ENCODE measurements at regions not wholly inside any gene's neighbourhood (a gene's known extent, or its start where the extent isn't known, plus 50 kb on each side); places are given as distances from the start of the nearest gene placed in this dataset.

- DNase-seq: no peak
- 93 to 95% (median 94%) methylated on average over 1 of the region's 1 CpG for WGBS, 3 donors
- intact Hi-C loops (cut with DNase I): loop anchor here in 1 of 4 donors (10.0 kb wide), 1 partner anchor 152 kb away; the partner anchor contains the start of gene C1orf52
- TF ChIP-seq EP300 (IDR thresholded peaks at IDR 0.05) (no peak), POLR2A (IDR thresholded peaks at IDR 0.05) (no peak)
- TF ChIP-seq, protein P1, sequence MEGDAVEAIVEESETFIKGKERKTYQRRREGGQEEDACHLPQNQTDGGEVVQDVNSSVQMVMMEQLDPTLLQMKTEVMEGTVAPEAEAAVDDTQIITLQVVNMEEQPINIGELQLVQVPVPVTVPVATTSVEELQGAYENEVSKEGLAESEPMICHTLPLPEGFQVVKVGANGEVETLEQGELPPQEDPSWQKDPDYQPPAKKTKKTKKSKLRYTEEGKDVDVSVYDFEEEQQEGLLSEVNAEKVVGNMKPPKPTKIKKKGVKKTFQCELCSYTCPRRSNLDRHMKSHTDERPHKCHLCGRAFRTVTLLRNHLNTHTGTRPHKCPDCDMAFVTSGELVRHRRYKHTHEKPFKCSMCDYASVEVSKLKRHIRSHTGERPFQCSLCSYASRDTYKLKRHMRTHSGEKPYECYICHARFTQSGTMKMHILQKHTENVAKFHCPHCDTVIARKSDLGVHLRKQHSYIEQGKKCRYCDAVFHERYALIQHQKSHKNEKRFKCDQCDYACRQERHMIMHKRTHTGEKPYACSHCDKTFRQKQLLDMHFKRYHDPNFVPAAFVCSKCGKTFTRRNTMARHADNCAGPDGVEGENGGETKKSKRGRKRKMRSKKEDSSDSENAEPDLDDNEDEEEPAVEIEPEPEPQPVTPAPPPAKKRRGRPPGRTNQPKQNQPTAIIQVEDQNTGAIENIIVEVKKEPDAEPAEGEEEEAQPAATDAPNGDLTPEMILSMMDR (IDR thresholded peaks at IDR 0.05): no peak
- H3K4me3 ChIP-seq: no peak overlapping the region
- no peak overlapping the region for H3K27ac ChIP-seq
- no peaks in the 10 kb centered on the region for H3K27me3 ChIP-seq
- H3K36me3 ChIP-seq: no peaks in the 10 kb centered on the region
- H3K9me3 ChIP-seq: no peaks in the 10 kb centered on the region
- H3K4me1 ChIP-seq (ENCODE audit: insufficient read depth): no peaks in the 10 kb centered on the region
Measured at GRCh38 chr1:85102479-85102878, 54.2 kb upstream of the MCOLN3 start.

Data from ovary (tissue), 7 donors.